Astrocyte (in vitro differentiated cells and primary cell): ENCODE measurements at regions not wholly inside any gene's neighbourhood (a gene's known extent, or its start where the extent isn't known, plus 50 kb on each side); places are given as distances from the start of the nearest gene placed in this dataset.

Experiments
- DNase-seq: peaks from one replicate; pipeline ENCODE4 v3.0.0-alpha.2; 2010; ENCODE audit warnings: low read depth
- FAIRE-seq: peaks from 2 replicates; lab custom pipeline; 2011; peaks lifted over from hg19 to GRCh38; lab: Jason Lieb, UNC
- H2AFZ ChIP-seq: 2 replicates; pipeline ENCODE4 v1.6.0; 2012; ENCODE audit warnings: low read depth, low read length, inconsistent platforms
- H3K27ac ChIP-seq: 2 replicates; pipeline ENCODE4 v1.5.1; 2011; ENCODE audit warnings: low read depth, low read length, inconsistent platforms
- H3K27me3 ChIP-seq: 2 replicates; pipeline ENCODE4 v1.6.0; 2011; ENCODE audit warnings: low read length, inconsistent platforms; ENCODE audit not compliant: insufficient read depth
- H3K36me3 ChIP-seq: 2 replicates; pipeline ENCODE4 v1.5.1; 2011; ENCODE audit warnings: low read length, inconsistent platforms; ENCODE audit not compliant: insufficient read depth
- H3K4me1 ChIP-seq: 2 replicates; pipeline ENCODE4 v1.5.1; 2011; ENCODE audit warnings: low read length, inconsistent platforms; ENCODE audit not compliant: insufficient read depth
- H3K4me2 ChIP-seq: 2 replicates; pipeline ENCODE4 v1.6.0; 2012; ENCODE audit warnings: low read length, inconsistent platforms
- H3K4me3 ChIP-seq: 2 replicates; pipeline ENCODE4 v1.5.1; 2011; ENCODE audit warnings: low read depth, mild to moderate bottlenecking, low read length, inconsistent platforms; ENCODE audit not compliant: insufficient read depth
- H3K79me2 ChIP-seq: 2 replicates; pipeline ENCODE4 v1.6.0; 2012; ENCODE audit warnings: mild to moderate bottlenecking, low read length, inconsistent platforms; ENCODE audit not compliant: insufficient read depth
- H3K9ac ChIP-seq: 2 replicates; pipeline ENCODE4 v1.6.0; 2012; ENCODE audit warnings: mild to moderate bottlenecking, low read length, inconsistent platforms
- H3K9me3 ChIP-seq: 2 replicates; pipeline ENCODE4 v1.5.1; 2012; ENCODE audit warnings: low read depth, mild to moderate bottlenecking, low read length, inconsistent platforms; ENCODE audit not compliant: insufficient read depth
- H4K20me1 ChIP-seq: 2 replicates; pipeline ENCODE4 v1.6.0; 2012; ENCODE audit warnings: low read length, inconsistent platforms; ENCODE audit not compliant: insufficient read depth
- H3K27ac Mint-ChIP-seq: one replicate; pipeline ENCODE4 v1.8.0; 2021; ENCODE audit warnings: mild to moderate bottlenecking, mixed read lengths; ENCODE audit not compliant: unreplicated experiment
- H3K27me3 Mint-ChIP-seq: one replicate; pipeline ENCODE4 v1.8.0; 2021; ENCODE audit warnings: low read depth, mixed read lengths; ENCODE audit not compliant: unreplicated experiment
- H3K36me3 Mint-ChIP-seq: one replicate; pipeline ENCODE4 v1.8.0; 2021; ENCODE audit warnings: low read depth, mixed read lengths; ENCODE audit not compliant: unreplicated experiment
- H3K4me1 Mint-ChIP-seq: one replicate; pipeline ENCODE4 v1.8.0; 2021; ENCODE audit warnings: low read depth, mixed read lengths; ENCODE audit not compliant: unreplicated experiment
- H3K4me3 Mint-ChIP-seq: one replicate; pipeline ENCODE4 v1.8.0; 2021; ENCODE audit warnings: mild to moderate bottlenecking, moderate library complexity, mixed read lengths; ENCODE audit not compliant: unreplicated experiment
- H3K9me3 Mint-ChIP-seq: one replicate; pipeline ENCODE4 v1.8.0; 2021; ENCODE audit warnings: mild to moderate bottlenecking, mixed read lengths; ENCODE audit not compliant: unreplicated experiment
- CTCF ChIP-seq: IDR thresholded peaks from 2 replicates; pipeline ENCODE4 v1.5.1; 2011; ENCODE audit warnings: low read depth, mild to moderate bottlenecking, inconsistent platforms, low read length, moderate library complexity; ENCODE audit not compliant: insufficient read depth
- EZH2 ChIP-seq: IDR thresholded peaks from 2 replicates; pipeline ENCODE4 v1.6.1; 2012; ENCODE audit warnings: mild to moderate bottlenecking, low read length, inconsistent platforms; ENCODE audit not compliant: insufficient read depth

DNA sequence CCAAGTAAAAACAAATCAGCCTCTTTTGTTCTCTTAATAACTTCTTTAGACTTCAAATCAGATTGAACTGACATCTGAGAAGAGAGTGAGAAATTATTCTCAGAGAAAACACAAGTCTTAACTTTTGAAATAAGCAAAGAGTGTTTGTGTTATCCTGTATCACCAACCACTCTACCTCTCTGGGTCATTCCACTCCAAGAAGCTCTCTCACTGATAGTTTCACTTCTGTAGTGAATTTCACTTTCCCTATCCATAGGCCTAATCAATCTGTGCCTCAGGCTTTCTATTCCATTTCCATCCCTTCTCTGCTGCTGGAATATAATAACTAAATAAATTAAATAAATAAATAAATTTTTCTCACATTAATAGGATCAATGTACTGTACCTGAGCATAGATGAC is 235.0 kb downstream of the HTR1B start:
- Histone ChIP-seq H3K4me2 (no peak overlapping the region), H4K20me1 (no peaks in the 10 kb centered on the region), H2AFZ (no peak overlapping the region), H3K9ac (no peak overlapping the region), H3K4me1 (no peaks in the 10 kb centered on the region), H3K36me3 (no peaks in the 10 kb centered on the region), H3K27me3 (no peaks in the 10 kb centered on the region), H3K4me3 (no peak overlapping the region), H3K27ac (no peak overlapping the region), H3K9me3 (no peaks in the 10 kb centered on the region), H3K79me2 (no peaks in the 10 kb centered on the region)
- no peak overlapping the region for H3K4me3 Mint-ChIP-seq
- no peaks in the 10 kb centered on the region for H3K27me3 Mint-ChIP-seq
- H3K27ac Mint-ChIP-seq, result no peak overlapping the region
- H3K9me3 Mint-ChIP-seq, result peaks cover 3% of the 10 kb centered on the region
- no peak for FAIRE-seq
- no peak for DNase-seq
- TF ChIP-seq EZH2, result no peak
- no peak for TF ChIP-seq CTCF
- peaks cover 17% of the 10 kb centered on the region for H3K4me1 Mint-ChIP-seq
- H3K36me3 Mint-ChIP-seq, result peaks cover 2% of the 10 kb centered on the region

- no peaks in the 10 kb centered on the region for H3K27me3 ChIP-seq
- H3K9me3 ChIP-seq, result no peaks in the 10 kb centered on the region
- no peak overlapping the region for H3K27ac ChIP-seq
- H3K27ac Mint-ChIP-seq, result no peak overlapping the region
- no peak overlapping the region for H3K4me2 ChIP-seq
- DNase-seq (no peak), FAIRE-seq (no peak)
- peaks cover 6% of the 10 kb centered on the region for H3K36me3 Mint-ChIP-seq
- no peak for TF ChIP-seq EZH2
- no peak for TF ChIP-seq CTCF
- no peaks in the 10 kb centered on the region for H3K27me3 Mint-ChIP-seq
- H3K4me3 Mint-ChIP-seq, result no peak overlapping the region
- H3K4me1 ChIP-seq, result no peaks in the 10 kb centered on the region
- H4K20me1 ChIP-seq, result no peaks in the 10 kb centered on the region
- no peaks in the 10 kb centered on the region for H3K4me1 Mint-ChIP-seq
- H3K4me3 ChIP-seq, result no peak overlapping the region
- H3K79me2 ChIP-seq, result no peaks in the 10 kb centered on the region
- H2AFZ ChIP-seq, result no peak overlapping the region
- no peak overlapping the region for H3K9ac ChIP-seq
- peaks cover 2% of the 10 kb centered on the region for H3K9me3 Mint-ChIP-seq
- H3K36me3 ChIP-seq, result no peaks in the 10 kb centered on the region
Measured at GRCh38 chr6:77217896-77218295, 245.4 kb downstream of the HTR1B start.

- DNase-seq (no peak), FAIRE-seq (no peak)
- TF ChIP-seq EZH2, result no peak
- no peak for TF ChIP-seq CTCF
- H3K9ac ChIP-seq, result no peak overlapping the region
- no peaks in the 10 kb centered on the region for H3K4me1 ChIP-seq
- Mint-ChIP-seq H3K27me3 (no peaks in the 10 kb centered on the region), H3K36me3 (peaks cover 2% of the 10 kb centered on the region), H3K4me1 (no peaks in the 10 kb centered on the region), H3K4me3 (no peak overlapping the region), H3K27ac (no peak overlapping the region), H3K9me3 (no peaks in the 10 kb centered on the region)
- no peaks in the 10 kb centered on the region for H4K20me1 ChIP-seq
- H3K4me3 ChIP-seq, result no peak overlapping the region
- no peaks in the 10 kb centered on the region for H3K9me3 ChIP-seq
- H3K4me2 ChIP-seq, result no peak overlapping the region
- no peak overlapping the region for H2AFZ ChIP-seq
- no peaks in the 10 kb centered on the region for H3K79me2 ChIP-seq
- H3K36me3 ChIP-seq, result no peaks in the 10 kb centered on the region
- no peak overlapping the region for H3K27ac ChIP-seq
- H3K27me3 ChIP-seq, result no peaks in the 10 kb centered on the region
Measured at GRCh38 chr6:77205936-77206335, 257.4 kb downstream of the HTR1B start.
